ENCODE measurements at regions not wholly inside any gene's neighbourhood (a gene's known extent, or its start where the extent isn't known, plus 50 kb on each side); places are given as distances from the start of the nearest gene placed in this dataset.
"Not testable (repeated sequence)": the region's sequence is repeated elsewhere in the genome, so short reads cannot be mapped to it uniquely, and the experiment has no call there.

DNA sequence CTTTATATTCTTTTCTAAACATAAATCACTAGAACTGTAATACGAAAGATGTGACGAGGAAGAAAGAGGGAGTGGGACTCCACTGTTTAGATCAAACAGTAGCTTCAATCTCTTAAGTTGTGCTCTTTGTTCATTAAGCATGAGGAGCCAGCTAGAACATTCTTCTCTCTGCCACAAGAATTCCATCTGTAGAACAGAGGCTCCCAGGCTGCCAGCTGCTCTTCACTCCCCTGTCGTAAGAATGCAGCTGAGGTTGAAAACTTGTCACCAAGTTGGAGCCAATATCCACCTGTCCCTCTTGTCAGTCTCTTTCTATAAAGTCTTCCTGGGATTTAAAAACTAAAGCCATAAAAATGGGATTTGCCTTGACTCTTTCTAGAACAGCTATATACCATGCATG is 65.0 kb upstream of the SEC24B start:
- H3K4me1 Mint-ChIP-seq (ENCODE audit: low read depth, unreplicated experiment): no peaks in the 10 kb centered on the region
- H3K27me3 Mint-ChIP-seq (ENCODE audit: insufficient read depth, unreplicated experiment): peaks cover 12% of the 10 kb centered on the region
- intact Hi-C loops (cut with micrococcal nuclease; ENCODE audit: unreplicated experiment): no loop called here
- DNase-seq: no peak
- Histone ChIP-seq H3K4me3 (ENCODE audit: low read depth, low read length) (no peak overlapping the region), H3K9me3 (no peaks in the 10 kb centered on the region), H3K36me3 (ENCODE audit: control insufficient read depth, insufficient read depth, low read length) (no peaks in the 10 kb centered on the region), H3K4me1 (no peaks in the 10 kb centered on the region), H3K27me3 (replicated peaks; ENCODE audit: control insufficient read depth, insufficient read depth, low read length) (no peaks in the 10 kb centered on the region)
- TF ChIP-seq CTCF (IDR thresholded peaks at IDR 0.05; ENCODE audit: insufficient read depth in 1 of 2, low read depth in 1 of 2, low read length in 1 of 2, severe bottlenecking in 1 of 2, unreplicated experiment in 1 of 2): no peak
- no peak overlapping the region for H3K4me3 Mint-ChIP-seq (ENCODE audit: unreplicated experiment)
- H3K27ac Mint-ChIP-seq (ENCODE audit: unreplicated experiment): no peak overlapping the region
- BruUV-seq (replicated peaks): no TSS peak
- ChIA-PET POLR2A (no interaction called here), CTCF (no interaction called here)
- H3K9me3 Mint-ChIP-seq (ENCODE audit: unreplicated experiment): no peaks in the 10 kb centered on the region
- no peaks in the 10 kb centered on the region for H3K36me3 Mint-ChIP-seq (ENCODE audit: insufficient read depth, unreplicated experiment)

DNA sequence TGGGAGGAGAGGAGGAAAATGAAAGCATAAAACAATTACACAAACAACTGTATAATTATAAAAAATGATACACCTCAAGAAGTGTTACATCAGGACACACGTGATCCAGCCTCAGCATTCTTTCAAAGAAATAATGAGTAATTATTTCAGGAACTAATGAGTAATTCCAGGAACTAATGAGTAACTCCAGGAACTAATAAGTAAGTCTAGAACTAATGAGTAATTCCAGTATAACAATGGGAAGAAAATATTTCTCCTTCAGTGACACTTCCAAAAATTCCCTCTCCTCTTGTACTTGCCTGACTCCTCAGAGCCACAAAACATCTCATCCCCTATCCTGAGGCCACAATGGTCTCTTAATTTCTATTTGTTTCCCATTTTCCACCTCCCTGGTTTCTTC is 63.5 kb upstream of the COL25A1 start:
- H3K4me1 Mint-ChIP-seq (ENCODE audit: low read depth, unreplicated experiment): no peaks in the 10 kb centered on the region
- CTCF ChIA-PET: no interaction called here
- DNase-seq: no peak
- BruUV-seq (replicated peaks): no TSS peak
- intact Hi-C loops (cut with micrococcal nuclease; ENCODE audit: unreplicated experiment): no loop called here
- H3K4me3 Mint-ChIP-seq (ENCODE audit: unreplicated experiment): no peak overlapping the region
- no peaks in the 10 kb centered on the region for H3K36me3 Mint-ChIP-seq (ENCODE audit: insufficient read depth, unreplicated experiment)
- TF ChIP-seq CTCF (IDR thresholded peaks at IDR 0.05; ENCODE audit: insufficient read depth in 1 of 2, low read depth in 1 of 2, low read length in 1 of 2, severe bottlenecking in 1 of 2, unreplicated experiment in 1 of 2): no peak
- Histone ChIP-seq H3K4me3 (ENCODE audit: low read depth, low read length) (no peak overlapping the region), H3K36me3 (ENCODE audit: control insufficient read depth, insufficient read depth, low read length) (no peaks in the 10 kb centered on the region), H3K9me3 (no peaks in the 10 kb centered on the region), H3K4me1 (no peaks in the 10 kb centered on the region), H3K27me3 (replicated peaks; ENCODE audit: control insufficient read depth, insufficient read depth, low read length) (no peaks in the 10 kb centered on the region)
- H3K27ac Mint-ChIP-seq (ENCODE audit: unreplicated experiment): no peak overlapping the region
- H3K27me3 Mint-ChIP-seq (ENCODE audit: insufficient read depth, unreplicated experiment): peaks cover 6% of the 10 kb centered on the region
- H3K9me3 Mint-ChIP-seq (ENCODE audit: unreplicated experiment): no peaks in the 10 kb centered on the region
- POLR2A ChIA-PET: no interaction called here

- H3K9me3 Mint-ChIP-seq (ENCODE audit: unreplicated experiment); H3K4me1 Mint-ChIP-seq (ENCODE audit: low read depth, unreplicated experiment); H3K4me3 ChIP-seq (ENCODE audit: low read depth, low read length); H3K27me3 Mint-ChIP-seq (ENCODE audit: insufficient read depth, unreplicated experiment); H3K36me3 Mint-ChIP-seq (ENCODE audit: insufficient read depth, unreplicated experiment); H3K4me1 ChIP-seq; H3K27me3 ChIP-seq (replicated peaks; ENCODE audit: control insufficient read depth, insufficient read depth, low read length); DNase-seq; CTCF ChIA-PET; POLR2A ChIA-PET; intact Hi-C loops (cut with micrococcal nuclease; ENCODE audit: unreplicated experiment); H3K36me3 ChIP-seq (ENCODE audit: control insufficient read depth, insufficient read depth, low read length); H3K4me3 Mint-ChIP-seq (ENCODE audit: unreplicated experiment); BruUV-seq (replicated peaks); H3K27ac Mint-ChIP-seq (ENCODE audit: unreplicated experiment); H3K9me3 ChIP-seq: not testable (repeated sequence)
Observed at GRCh38 chr4:109365297-109365696, 62.8 kb upstream of the COL25A1 start.

DNA sequence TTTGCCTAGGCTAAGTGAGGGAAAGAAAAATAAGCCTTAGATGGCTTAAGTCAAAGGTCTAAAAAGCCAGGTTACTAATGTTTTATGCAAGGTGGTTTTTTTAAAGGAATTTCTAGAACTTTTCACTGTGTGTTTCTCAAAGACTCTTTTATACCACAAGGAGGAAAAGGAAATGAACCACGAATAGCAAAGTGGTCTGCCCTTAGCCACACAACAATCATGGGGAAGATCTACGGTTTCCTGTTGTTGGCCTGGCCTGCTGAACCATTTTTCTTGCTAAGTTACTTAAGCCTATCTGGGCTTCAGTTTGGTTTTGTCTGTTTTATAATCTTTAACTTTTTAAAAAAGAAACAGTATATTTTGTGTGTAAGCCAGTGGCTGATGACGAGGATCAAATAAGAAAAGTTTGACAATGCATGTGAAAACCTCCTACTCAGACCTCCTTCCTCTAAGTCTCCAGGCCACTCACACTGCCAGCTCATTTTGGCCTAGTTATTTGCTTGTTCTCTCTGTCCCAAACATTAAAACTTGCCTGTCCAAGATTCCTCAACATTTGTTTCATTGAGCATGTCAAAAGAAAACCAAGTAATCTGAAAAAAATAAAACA is 56.7 kb upstream of the COL25A1 start:
- H3K9me3 Mint-ChIP-seq (ENCODE audit: unreplicated experiment): no peaks in the 10 kb centered on the region
- CTCF ChIA-PET: no interaction called here
- BruUV-seq (replicated peaks): no TSS peak
- Histone ChIP-seq H3K4me1 (no peaks in the 10 kb centered on the region), H3K9me3 (no peaks in the 10 kb centered on the region), H3K4me3 (ENCODE audit: low read depth, low read length) (no peak overlapping the region), H3K36me3 (ENCODE audit: control insufficient read depth, insufficient read depth, low read length) (no peaks in the 10 kb centered on the region), H3K27me3 (replicated peaks; ENCODE audit: control insufficient read depth, insufficient read depth, low read length) (no peaks in the 10 kb centered on the region)
- H3K36me3 Mint-ChIP-seq (ENCODE audit: insufficient read depth, unreplicated experiment): no peaks in the 10 kb centered on the region
- no peak overlapping the region for H3K4me3 Mint-ChIP-seq (ENCODE audit: unreplicated experiment)
- intact Hi-C loops (cut with micrococcal nuclease; ENCODE audit: unreplicated experiment): no loop called here
- POLR2A ChIA-PET: no interaction called here
- H3K27me3 Mint-ChIP-seq (ENCODE audit: insufficient read depth, unreplicated experiment): peaks cover 9% of the 10 kb centered on the region
- no peak overlapping the region for H3K27ac Mint-ChIP-seq (ENCODE audit: unreplicated experiment)
- TF ChIP-seq CTCF (IDR thresholded peaks at IDR 0.05; ENCODE audit: insufficient read depth in 1 of 2, low read depth in 1 of 2, low read length in 1 of 2, severe bottlenecking in 1 of 2, unreplicated experiment in 1 of 2): no peak
- no peaks in the 10 kb centered on the region for H3K4me1 Mint-ChIP-seq (ENCODE audit: low read depth, unreplicated experiment)
- no peak for DNase-seq
